ENCODE measurements at regions not wholly inside any gene's neighbourhood (a gene's known extent, or its start where the extent isn't known, plus 50 kb on each side); places are given as distances from the start of the nearest gene placed in this dataset.

GRCh38 chr20:40814631-40814960 is 125.6 kb upstream of the MAFB start:
- DNase-seq, result no peak
- peaks cover 4% of the 10 kb centered on the region for H3K4me1 Mint-ChIP-seq
- H3K4me3 Mint-ChIP-seq, result no peak overlapping the region
- peaks cover 9% of the 10 kb centered on the region for H3K27me3 Mint-ChIP-seq
- no peak overlapping the region for H3K27ac Mint-ChIP-seq
- H3K36me3 Mint-ChIP-seq (ENCODE audit: low read depth), result peaks cover 2% of the 10 kb centered on the region
- no peaks in the 10 kb centered on the region for H3K9me3 ChIP-seq (ENCODE audit: control insufficient read depth, low read length, poor library complexity, severe bottlenecking)
- ATAC-seq, result no peak

GRCh38 chr20:40815156-40816038 is 126.4 kb upstream of the MAFB start:
- no peak for DNase-seq
- Mint-ChIP-seq H3K27ac (no peak overlapping the region), H3K36me3 (ENCODE audit: low read depth) (peaks cover 2% of the 10 kb centered on the region), H3K27me3 (peaks cover 5% of the 10 kb centered on the region), H3K4me1 (peaks cover 4% of the 10 kb centered on the region), H3K4me3 (no peak overlapping the region)
- ATAC-seq, result no peak
- no peaks in the 10 kb centered on the region for H3K9me3 ChIP-seq (ENCODE audit: control insufficient read depth, low read length, poor library complexity, severe bottlenecking)

DNA sequence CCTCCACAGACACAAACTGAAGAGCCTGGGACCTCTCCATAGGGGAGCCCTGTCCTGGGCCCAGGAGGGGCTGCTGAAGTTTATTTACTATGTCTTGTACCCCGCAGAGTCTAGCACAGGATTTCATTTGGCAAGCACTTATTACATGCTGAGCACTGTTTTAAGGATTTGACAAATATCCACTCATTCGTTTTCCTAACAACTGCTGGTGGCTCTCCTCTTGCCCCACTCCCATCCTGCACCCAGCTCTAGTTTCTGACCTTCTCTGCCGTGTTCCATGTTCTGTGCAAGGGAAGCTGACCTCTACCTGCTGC is 127.0 kb upstream of the MAFB start:
- Mint-ChIP-seq H3K36me3 (ENCODE audit: low read depth) (peaks cover 2% of the 10 kb centered on the region), H3K4me3 (no peak overlapping the region), H3K27ac (no peak overlapping the region), H3K4me1 (peaks cover 4% of the 10 kb centered on the region), H3K27me3 (peaks cover 5% of the 10 kb centered on the region)
- H3K9me3 ChIP-seq (ENCODE audit: control insufficient read depth, low read length, poor library complexity, severe bottlenecking), result no peaks in the 10 kb centered on the region
- ATAC-seq (no peak), DNase-seq (no peak)

- Mint-ChIP-seq H3K27me3 (peaks cover 4% of the 10 kb centered on the region), H3K27ac (no peak overlapping the region), H3K4me3 (no peak overlapping the region), H3K4me1 (no peaks in the 10 kb centered on the region), H3K36me3 (ENCODE audit: low read depth) (peaks cover 2% of the 10 kb centered on the region)
- DNase-seq (no peak), ATAC-seq (no peak)
- no peaks in the 10 kb centered on the region for H3K9me3 ChIP-seq (ENCODE audit: control insufficient read depth, low read length, poor library complexity, severe bottlenecking)
Observed at GRCh38 chr20:40821429-40821828, 132.4 kb upstream of the MAFB start.

DNA sequence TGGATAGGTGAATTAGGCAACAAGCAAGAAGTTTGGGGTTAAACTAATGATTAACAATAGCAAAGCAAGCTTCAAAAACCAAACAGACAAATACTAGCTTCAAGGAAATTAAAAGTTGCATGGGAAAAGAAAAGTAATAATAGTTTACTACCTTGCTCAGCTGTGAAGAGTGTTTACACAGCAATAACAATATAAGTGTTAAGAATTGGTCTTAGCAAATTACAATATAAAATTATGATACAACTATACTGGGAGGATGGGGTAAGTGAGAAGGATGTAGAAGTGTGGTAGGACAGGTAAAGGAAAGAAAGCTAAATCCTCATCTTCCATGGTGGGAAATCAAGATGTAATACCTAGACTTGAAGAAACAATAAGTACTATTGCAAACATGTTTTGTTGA is 137.7 kb upstream of the MAFB start:
- Mint-ChIP-seq H3K36me3 (ENCODE audit: low read depth) (no peaks in the 10 kb centered on the region), H3K27me3 (peaks cover 4% of the 10 kb centered on the region), H3K4me3 (no peak overlapping the region), H3K27ac (no peak overlapping the region), H3K4me1 (no peaks in the 10 kb centered on the region)
- no peaks in the 10 kb centered on the region for H3K9me3 ChIP-seq (ENCODE audit: control insufficient read depth, low read length, poor library complexity, severe bottlenecking)
- DNase-seq (no peak), ATAC-seq (no peak)

GRCh38 chr20:40835321-40835720 is 146.3 kb upstream of the MAFB start:
- H3K27ac Mint-ChIP-seq, result no peak overlapping the region
- no peak for ATAC-seq

DNA sequence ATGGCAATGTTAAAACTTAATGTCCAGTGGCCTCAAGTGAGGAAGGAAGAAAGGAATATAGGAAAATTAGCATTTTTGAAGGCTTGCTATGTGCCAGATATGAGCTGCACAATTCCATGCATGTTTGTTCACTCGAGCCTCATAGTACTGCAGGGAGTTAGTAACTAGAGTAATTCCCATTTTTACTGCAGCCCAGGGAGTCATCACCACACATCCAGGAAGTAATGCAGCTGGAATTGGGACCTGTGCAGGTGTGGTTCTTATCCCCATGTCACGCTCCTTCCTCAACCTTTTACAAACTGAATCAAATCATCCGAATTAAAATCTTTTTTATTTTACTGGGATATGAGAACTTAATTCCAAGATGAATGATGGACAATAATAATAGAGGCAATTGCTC is 149.5 kb upstream of the MAFB start:
- Mint-ChIP-seq H3K4me3 (no peak overlapping the region), H3K4me1 (no peaks in the 10 kb centered on the region), H3K27me3 (peaks cover 29% of the 10 kb centered on the region), H3K36me3 (ENCODE audit: low read depth) (no peaks in the 10 kb centered on the region), H3K27ac (no peak overlapping the region)
- no peaks in the 10 kb centered on the region for H3K9me3 ChIP-seq (ENCODE audit: control insufficient read depth, low read length, poor library complexity, severe bottlenecking)
- ATAC-seq, result no peak
- no peak for DNase-seq

More at GRCh38 chr20:40835321-40835720, 146.3 kb upstream of the MAFB start:
- no peaks in the 10 kb centered on the region for H3K4me1 Mint-ChIP-seq
- H3K4me3 Mint-ChIP-seq, result no peak overlapping the region
- no peaks in the 10 kb centered on the region for H3K9me3 ChIP-seq (ENCODE audit: control insufficient read depth, low read length, poor library complexity, severe bottlenecking)
- no peaks in the 10 kb centered on the region for H3K36me3 Mint-ChIP-seq (ENCODE audit: low read depth)
- peaks cover 20% of the 10 kb centered on the region for H3K27me3 Mint-ChIP-seq
- DNase-seq, result no peak

- no peak overlapping the region for H3K4me3 Mint-ChIP-seq
- H3K4me1 Mint-ChIP-seq, result no peaks in the 10 kb centered on the region
- peaks cover 21% of the 10 kb centered on the region for H3K27me3 Mint-ChIP-seq
- no peaks in the 10 kb centered on the region for H3K36me3 Mint-ChIP-seq (ENCODE audit: low read depth)
- no peak overlapping the region for H3K27ac Mint-ChIP-seq
- no peaks in the 10 kb centered on the region for H3K9me3 ChIP-seq (ENCODE audit: control insufficient read depth, low read length, poor library complexity, severe bottlenecking)
- DNase-seq, result no peak
- ATAC-seq, result no peak
Observed at GRCh38 chr20:40843251-40843650, 154.2 kb upstream of the MAFB start.

DNA sequence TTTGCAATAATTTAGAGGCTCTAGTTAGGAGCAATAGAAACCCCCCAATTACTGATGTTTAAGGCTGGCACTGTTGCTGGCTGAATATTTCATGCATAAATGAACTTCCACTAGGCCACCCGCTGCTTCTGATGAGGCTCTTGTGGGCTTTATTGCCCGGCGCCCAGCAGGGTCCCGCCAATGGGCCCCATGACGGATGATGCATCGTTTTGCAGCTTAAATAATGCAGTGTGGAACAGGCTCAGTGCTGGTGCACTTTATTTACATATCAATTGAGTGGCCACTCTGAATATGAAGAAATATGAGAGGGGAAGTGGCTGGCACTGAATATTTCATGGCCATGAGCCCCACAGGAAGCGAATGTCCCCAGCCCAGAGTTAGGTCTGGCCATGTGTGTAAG is 155.3 kb upstream of the MAFB start:
- Mint-ChIP-seq H3K4me3 (no peak overlapping the region), H3K27ac (no peak overlapping the region), H3K27me3 (peaks cover 21% of the 10 kb centered on the region), H3K36me3 (ENCODE audit: low read depth) (no peaks in the 10 kb centered on the region), H3K4me1 (no peaks in the 10 kb centered on the region)
- DNase-seq (no peak), ATAC-seq (no peak)
- no peaks in the 10 kb centered on the region for H3K9me3 ChIP-seq (ENCODE audit: control insufficient read depth, low read length, poor library complexity, severe bottlenecking)

GRCh38 chr20:40848096-40848495 is 159.1 kb upstream of the MAFB start:
- Mint-ChIP-seq H3K4me1 (no peaks in the 10 kb centered on the region), H3K4me3 (no peak overlapping the region), H3K27ac (no peak overlapping the region), H3K27me3 (peaks cover 8% of the 10 kb centered on the region), H3K36me3 (ENCODE audit: low read depth) (no peaks in the 10 kb centered on the region)
- no peaks in the 10 kb centered on the region for H3K9me3 ChIP-seq (ENCODE audit: control insufficient read depth, low read length, poor library complexity, severe bottlenecking)
- no peak for ATAC-seq
- no peak for DNase-seq

- DNase-seq (no peak), ATAC-seq (no peak)
- Mint-ChIP-seq H3K4me3 (no peak overlapping the region), H3K27me3 (peaks cover 8% of the 10 kb centered on the region), H3K27ac (no peak overlapping the region), H3K36me3 (ENCODE audit: low read depth) (no peaks in the 10 kb centered on the region), H3K4me1 (no peaks in the 10 kb centered on the region)
- no peaks in the 10 kb centered on the region for H3K9me3 ChIP-seq (ENCODE audit: control insufficient read depth, low read length, poor library complexity, severe bottlenecking)
Observed at GRCh38 chr20:40848526-40848925, 159.5 kb upstream of the MAFB start.

DNA sequence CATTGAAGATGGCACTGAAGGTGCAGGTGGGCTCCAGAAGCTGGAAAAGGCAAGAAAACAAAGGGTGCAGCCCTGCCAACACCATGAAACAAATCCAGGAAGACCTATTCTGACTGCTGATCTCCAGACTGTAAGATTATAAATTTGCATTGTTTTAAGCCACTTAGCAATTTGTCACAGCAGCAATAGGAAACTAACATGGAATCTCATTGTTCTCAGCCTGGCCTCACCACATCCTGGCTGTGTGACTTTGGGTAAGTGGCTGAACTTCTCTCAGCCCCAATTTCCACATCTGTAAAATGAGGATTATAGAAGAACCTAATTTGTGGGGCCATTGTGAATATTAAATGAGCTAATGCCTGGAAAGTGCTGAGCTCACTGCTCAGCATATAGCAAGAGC is 160.4 kb upstream of the MAFB start:
- ATAC-seq (no peak), DNase-seq (no peak)
- Mint-ChIP-seq H3K4me3 (no peak overlapping the region), H3K27ac (no peak overlapping the region), H3K36me3 (ENCODE audit: low read depth) (no peaks in the 10 kb centered on the region), H3K27me3 (no peaks in the 10 kb centered on the region), H3K4me1 (no peaks in the 10 kb centered on the region)
- no peaks in the 10 kb centered on the region for H3K9me3 ChIP-seq (ENCODE audit: control insufficient read depth, low read length, poor library complexity, severe bottlenecking)

GRCh38 chr20:40851051-40851450 is 162.0 kb upstream of the MAFB start:
- Mint-ChIP-seq H3K27ac (no peak overlapping the region), H3K4me3 (no peak overlapping the region), H3K4me1 (no peaks in the 10 kb centered on the region), H3K36me3 (ENCODE audit: low read depth) (no peaks in the 10 kb centered on the region), H3K27me3 (no peaks in the 10 kb centered on the region)
- H3K9me3 ChIP-seq (ENCODE audit: control insufficient read depth, low read length, poor library complexity, severe bottlenecking), result no peaks in the 10 kb centered on the region
- ATAC-seq (no peak), DNase-seq (no peak)

DNA sequence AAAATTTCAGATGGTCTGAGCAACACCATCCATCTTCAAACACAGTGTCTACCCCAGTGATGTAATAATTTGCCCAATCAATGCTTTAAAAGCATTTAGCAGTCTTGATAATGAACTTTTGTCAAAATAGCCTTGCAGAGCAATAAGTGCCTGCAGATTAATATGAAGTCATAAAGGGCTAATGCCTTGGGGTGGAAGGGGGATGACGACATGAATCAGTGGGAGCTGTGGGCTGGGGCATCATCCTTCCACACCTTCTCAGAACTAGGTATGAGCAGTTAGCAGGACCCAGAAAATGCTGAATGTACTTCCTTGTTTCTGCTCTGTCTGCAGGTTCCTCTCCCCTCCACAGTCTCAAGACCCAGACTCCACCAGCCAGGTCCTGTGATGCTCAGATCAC is 166.2 kb upstream of the MAFB start:
- ATAC-seq (no peak), DNase-seq (no peak)
- Mint-ChIP-seq H3K27me3 (peaks cover 5% of the 10 kb centered on the region), H3K4me3 (no peak overlapping the region), H3K4me1 (no peaks in the 10 kb centered on the region), H3K36me3 (ENCODE audit: low read depth) (no peaks in the 10 kb centered on the region), H3K27ac (no peak overlapping the region)
- H3K9me3 ChIP-seq (ENCODE audit: control insufficient read depth, low read length, poor library complexity, severe bottlenecking), result no peaks in the 10 kb centered on the region

Data from T-helper 17 cell (primary cell).